Transverse colon (tissue), 3 donors: ENCODE measurements at regions not wholly inside any gene's neighbourhood (a gene's known extent, or its start where the extent isn't known, plus 50 kb on each side); places are given as distances from the start of the nearest gene placed in this dataset.

Experiments
- CTCF ChIP-seq, 5 experiments: fragments of 200-600 bp in 3 of 5; fragments of 450-650 bp in 2 of 5; sonication (generic) in 3 of 5; IDR thresholded peaks; 1 replicate in 2 of 5; 2 replicates in 3 of 5; pipeline ENCODE4 v1.5.1; 2016 to 2017; ENCODE audit warnings: antibody characterized with exemption in 5 of 5, inconsistent platforms in 3 of 5, mild to moderate bottlenecking in 2 of 5, moderate library complexity in 1 of 5
- EP300 ChIP-seq: sonication (generic); formaldehyde crosslinking; IDR thresholded peaks from one replicate; pipeline ENCODE4 v1.6.1; 2017; ENCODE audit warnings: antibody characterized with exemption, low read depth
- POLR2A ChIP-seq: fragments of 450-650 bp; IDR thresholded peaks from one replicate; pipeline ENCODE4 v1.6.1; 2016; ENCODE audit warnings: antibody characterized with exemption, mild to moderate bottlenecking, moderate library complexity

- no peak for TF ChIP-seq POLR2A
- TF ChIP-seq CTCF (IDR thresholded peaks at IDR 0.05), result no peak
- TF ChIP-seq EP300, result no peak
Observed at GRCh38 chr3:137300703-137301102, 342.9 kb downstream of the IL20RB start.
